Endothelial cell of umbilical vein (primary cell): ENCODE measurements at regions not wholly inside any gene's neighbourhood (a gene's known extent, or its start where the extent isn't known, plus 50 kb on each side); places are given as distances from the start of the nearest gene placed in this dataset.

Source experiments
- BruUV-seq: library from RNA; stranded (reverse); fragments of 400-500 nt; replicated peaks from 2 replicates; lab custom pipeline; 2021; lab: Mats Ljungman, UMichigan
- CTCF ChIA-PET: fragments of 300-600, 350-600 bp; sonication (Branson Sonifier 250); formaldehyde crosslinking; loops from one replicate; lab custom pipeline; 2021; ENCODE audit warnings: antibody characterized with exemption, inconsistent platforms; lab: Charles Lee
- POLR2A ChIA-PET: fragments of 300-600, 350-600 bp; sonication (Branson Sonifier 250); formaldehyde crosslinking; loops from one replicate; lab custom pipeline; 2021; ENCODE audit warnings: antibody characterized with exemption, inconsistent platforms; lab: Charles Lee
- DNase-seq: peaks from one replicate; pipeline ENCODE4 v3.0.0-alpha.2; 2011; ENCODE audit warnings: low read depth, low spot score
- FAIRE-seq: peaks from 2 replicates; lab custom pipeline; 2011; peaks lifted over from hg19 to GRCh38; lab: Jason Lieb, UNC
- H2AFZ ChIP-seq: 2 replicates; pipeline ENCODE4 v1.6.0; 2012; ENCODE audit warnings: low read depth, low read length, control low read depth, inconsistent platforms
- H3K27ac ChIP-seq: 2 replicates; pipeline ENCODE4 v1.5.1; 2011; ENCODE audit warnings: low read depth, mild to moderate bottlenecking, control low read depth, low read length, moderate library complexity; ENCODE audit not compliant: insufficient read depth
- H3K27me3 ChIP-seq, 2 experiments: 2 replicates each; pipeline versions ENCODE4 v1.6.0 to v1.6.1; 2011; ENCODE audit warnings: low read length in 2 of 2, mixed read lengths in 1 of 2; ENCODE audit not compliant: control insufficient read depth in 2 of 2, insufficient read depth in 2 of 2
- H3K36me3 ChIP-seq, 2 experiments: 2 replicates in 1 of 2; 3 replicates in 1 of 2; pipeline ENCODE4 v1.5.1; 2011; ENCODE audit warnings: low read length in 2 of 2, mild to moderate bottlenecking in 1 of 2, moderate library complexity in 1 of 2; ENCODE audit not compliant: control insufficient read depth in 2 of 2, insufficient read depth in 2 of 2; ENCODE audit errors: extremely low read depth in 1 of 2
- H3K4me1 ChIP-seq: 3 replicates; pipeline ENCODE4 v1.5.1; 2011; ENCODE audit warnings: mild to moderate bottlenecking, low read length; ENCODE audit not compliant: control insufficient read depth, insufficient read depth; ENCODE audit errors: extremely low read depth
- H3K4me2 ChIP-seq: 2 replicates; pipeline ENCODE4 v1.6.1; 2011; ENCODE audit warnings: low read length, control low read depth, mixed read lengths; ENCODE audit not compliant: insufficient read depth
- H3K4me3 ChIP-seq, 3 experiments: fragments of 200-600 bp in 1 of 3; sonication (generic), shearing (Covaris generic) in 1 of 3; replicated peaks in 1 of 3; 2 replicates each; pipeline ENCODE4 v1.5.1; 2011 to 2016; ENCODE audit warnings: control low read depth in 3 of 3, low read length in 3 of 3, mild to moderate bottlenecking in 2 of 3, inconsistent platforms in 1 of 3, low read depth in 1 of 3, moderate library complexity in 1 of 3; ENCODE audit not compliant: insufficient read depth in 1 of 3
- H3K79me2 ChIP-seq: 2 replicates; pipeline ENCODE4 v1.6.0; 2012; ENCODE audit warnings: low read length, inconsistent platforms; ENCODE audit not compliant: control insufficient read depth, insufficient read depth
- H3K9ac ChIP-seq: replicated peaks from 2 replicates; pipeline ENCODE3; 2011; ENCODE audit warnings: low read length, control low read depth; ENCODE audit not compliant: insufficient read depth; ENCODE audit errors: extremely low read depth
- H3K9me1 ChIP-seq: replicated peaks from 3 replicates; pipeline ENCODE4 v1.6.0; 2011; ENCODE audit warnings: mild to moderate bottlenecking, low read length; ENCODE audit not compliant: control insufficient read depth, insufficient read depth; ENCODE audit errors: extremely low read depth
- H3K9me3 ChIP-seq: replicated peaks from 2 replicates; pipeline ENCODE4 v1.5.1; 2012; ENCODE audit warnings: low read length, inconsistent platforms; ENCODE audit not compliant: control insufficient read depth, insufficient read depth
- H4K20me1 ChIP-seq: replicated peaks from 2 replicates; pipeline ENCODE3; 2011; ENCODE audit warnings: mild to moderate bottlenecking, low read length; ENCODE audit not compliant: control insufficient read depth, insufficient read depth; ENCODE audit errors: extremely low read depth
- CTCF ChIP-seq, 2 donors: IDR thresholded peaks; 1 replicate in 1 of 2; 2 replicates in 1 of 2; pipeline ENCODE4 v1.5.1; 2011; ENCODE audit warnings: low read length in 2 of 2, mild to moderate bottlenecking in 2 of 2, moderate library complexity in 2 of 2, control low read depth in 1 of 2, inconsistent platforms in 1 of 2, low read depth in 1 of 2; ENCODE audit not compliant: insufficient read depth in 1 of 2; ENCODE audit errors: extremely low read depth in 1 of 2
- EZH2 ChIP-seq: IDR thresholded peaks from 2 replicates; pipeline ENCODE4 v1.6.1; 2012; ENCODE audit warnings: borderline replicate concordance, low read depth, mild to moderate bottlenecking, moderate library complexity, low read length, inconsistent platforms; ENCODE audit not compliant: severe bottlenecking
- FOS ChIP-seq: IDR thresholded peaks from 2 replicates; pipeline ENCODE4 v1.6.1; 2011; ENCODE audit warnings: mild to moderate bottlenecking, low read length, moderate library complexity, borderline replicate concordance; ENCODE audit not compliant: insufficient read depth
- GATA2 ChIP-seq: IDR thresholded peaks from 2 replicates; pipeline ENCODE4 v1.7.0; 2011; ENCODE audit warnings: low read depth, mild to moderate bottlenecking, moderate library complexity, mixed read lengths, low read length; ENCODE audit not compliant: insufficient read length, insufficient read depth
- JUN ChIP-seq: IDR thresholded peaks from 2 replicates; pipeline ENCODE4 v1.6.1; 2011; ENCODE audit warnings: borderline replicate concordance, low read depth; ENCODE audit not compliant: insufficient read length, insufficient read depth
- MAX ChIP-seq: IDR thresholded peaks from 2 replicates; pipeline ENCODE4 v1.6.1; 2011; ENCODE audit not compliant: insufficient read depth, insufficient read length
- MYC ChIP-seq: IDR thresholded peaks from one replicate; pipeline ENCODE4 v1.6.1; 2011; ENCODE audit warnings: mild to moderate bottlenecking, low read depth, low read length
- POLR2A ChIP-seq: IDR thresholded peaks from 2 replicates; pipeline ENCODE4 v1.6.1; 2012; ENCODE audit warnings: low read depth, mild to moderate bottlenecking, control low read depth, low read length
- POLR2AphosphoS5 ChIP-seq: IDR thresholded peaks from 2 replicates; pipeline ENCODE4 v1.6.1; 2012; ENCODE audit warnings: low read depth, mild to moderate bottlenecking, control low read depth, low read length, moderate library complexity; ENCODE audit not compliant: insufficient read depth
- dilution Hi-C: fragments of 300-500 bp; cut with MboI; formaldehyde crosslinking; loops from one replicate; pipeline ENCODE4 v1.15.0; 2019; ENCODE audit warnings: low sequenced_read_pairs; ENCODE audit not compliant: extremely low pct_ligation_motif_present
- intact Hi-C: fragments of 100-400 bp; cut with micrococcal nuclease; formaldehyde crosslinking; loops from one replicate; pipeline ENCODE4 v1.10.0; 2022

DNA sequence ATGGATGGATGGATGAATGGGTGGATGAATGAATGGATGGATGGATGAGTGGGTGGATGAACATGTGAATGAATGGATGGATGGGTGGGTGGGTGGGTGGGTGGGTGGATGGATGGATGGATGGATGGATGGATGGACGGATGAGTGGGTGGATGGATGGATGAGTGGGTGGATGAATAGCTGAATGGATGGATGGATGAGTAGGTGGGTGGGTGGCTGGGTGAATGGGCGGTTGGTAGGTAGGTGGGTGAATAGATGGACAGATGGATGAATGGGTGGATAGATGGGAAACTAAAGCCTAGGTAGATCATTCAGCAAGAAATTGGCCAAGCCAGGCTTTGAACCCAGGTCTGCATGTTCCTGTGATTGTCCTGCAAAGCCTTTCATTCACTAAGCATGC is 155.6 kb downstream of the WNT5A start:
- Histone ChIP-seq H4K20me1 (no peaks in the 10 kb centered on the region), H3K27ac (no peak overlapping the region), H3K36me3 (no peaks in the 10 kb centered on the region), H3K4me2 (no peak overlapping the region), H3K9ac (no peak overlapping the region), H2AFZ (no peak overlapping the region), H3K4me3 (no peak overlapping the region), H3K27me3 (no peaks in the 10 kb centered on the region), H3K4me1 (no peaks in the 10 kb centered on the region), H3K79me2 (no peaks in the 10 kb centered on the region), H3K9me1 (no peaks in the 10 kb centered on the region), H3K9me3 (peaks cover 6% of the 10 kb centered on the region)
- ChIA-PET POLR2A (no interaction called here), CTCF (no interaction called here)
- no TSS peak for BruUV-seq
- DNase-seq (no peak), FAIRE-seq (no peak)
- TF ChIP-seq FOS (no peak), POLR2A (no peak), JUN (no peak), POLR2AphosphoS5 (no peak), GATA2 (no peak), CTCF (IDR thresholded peaks at IDR 0.05; ENCODE audit: extremely low read depth in 1 of 2, insufficient read depth in 1 of 2, low read depth in 1 of 2, low read length in 2 of 2) (no peak)
- dilution Hi-C loops, result no loop called here
- intact Hi-C loops, result loop anchor here (10.0 kb wide), 1 partner anchor 503 kb away; no protein-coding TSS in a partner anchor

DNA sequence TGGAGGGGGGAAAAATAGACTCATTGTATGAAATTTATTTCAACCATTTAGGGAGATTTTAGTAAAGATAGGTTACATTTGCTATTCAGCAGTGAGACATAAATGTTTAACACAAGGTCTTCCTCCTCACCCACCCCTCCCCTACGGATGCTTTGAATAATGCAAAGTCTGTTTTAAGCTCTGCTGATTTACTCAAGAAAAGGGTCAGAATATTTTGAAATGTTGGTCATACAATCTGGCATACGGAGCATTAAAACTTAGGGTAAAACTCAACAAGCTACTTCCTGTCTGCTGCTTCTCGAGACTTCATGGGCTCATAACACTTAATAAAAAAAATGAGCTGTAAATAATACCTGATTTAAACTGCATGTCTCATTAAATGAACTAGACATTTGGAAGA is 156.3 kb downstream of the WNT5A start:
- Histone ChIP-seq H3K4me3 (no peak overlapping the region), H3K4me2 (no peak overlapping the region), H3K4me1 (no peaks in the 10 kb centered on the region), H3K27me3 (no peaks in the 10 kb centered on the region), H3K9ac (no peak overlapping the region), H3K79me2 (no peaks in the 10 kb centered on the region), H3K36me3 (no peaks in the 10 kb centered on the region), H2AFZ (no peak overlapping the region), H4K20me1 (no peaks in the 10 kb centered on the region), H3K9me3 (peaks cover 6% of the 10 kb centered on the region), H3K9me1 (no peaks in the 10 kb centered on the region), H3K27ac (no peak overlapping the region)
- DNase-seq (no peak), FAIRE-seq (no peak)
- CTCF ChIA-PET, result no interaction called here
- intact Hi-C loops (loop anchor here (10.0 kb wide), 1 partner anchor 504 kb away; no protein-coding TSS in a partner anchor), dilution Hi-C loops (no loop called here)
- POLR2A ChIA-PET, result no interaction called here
- no peak for TF ChIP-seq FOS
- TF ChIP-seq CTCF (IDR thresholded peaks at IDR 0.05; ENCODE audit: extremely low read depth in 1 of 2, insufficient read depth in 1 of 2, low read depth in 1 of 2, low read length in 2 of 2), result no peak
- no peak for TF ChIP-seq EZH2
- no peak for TF ChIP-seq MYC
- no peak for TF ChIP-seq MAX
- BruUV-seq, result no TSS peak
